Esophagus muscularis mucosa (tissue), 3 donors: ENCODE measurements at regions not wholly inside any gene's neighbourhood (a gene's known extent, or its start where the extent isn't known, plus 50 kb on each side); places are given as distances from the start of the nearest gene placed in this dataset.

ENCODE experiments used
- POLR2AphosphoS5 ChIP-seq, 2 donors: sonication (generic); formaldehyde crosslinking; IDR thresholded peaks; one replicate each; pipeline ENCODE4 v1.6.1; 2017; ENCODE audit warnings: antibody characterized with exemption in 2 of 2
- TF ChIP-seq, protein P1 (sequence below), 3 experiments: fragments of 200-600 bp in 2 of 3; fragments of 450-650 bp in 1 of 3; sonication (generic) in 2 of 3; IDR thresholded peaks; one replicate each; pipeline ENCODE4 v1.5.1; 2017 to 2019; ENCODE audit warnings: antibody characterized with exemption in 3 of 3, mild to moderate bottlenecking in 2 of 3, moderate library complexity in 1 of 3

- TF ChIP-seq POLR2AphosphoS5 (IDR thresholded peaks at IDR 0.05): no peak
- TF ChIP-seq, protein P1, sequence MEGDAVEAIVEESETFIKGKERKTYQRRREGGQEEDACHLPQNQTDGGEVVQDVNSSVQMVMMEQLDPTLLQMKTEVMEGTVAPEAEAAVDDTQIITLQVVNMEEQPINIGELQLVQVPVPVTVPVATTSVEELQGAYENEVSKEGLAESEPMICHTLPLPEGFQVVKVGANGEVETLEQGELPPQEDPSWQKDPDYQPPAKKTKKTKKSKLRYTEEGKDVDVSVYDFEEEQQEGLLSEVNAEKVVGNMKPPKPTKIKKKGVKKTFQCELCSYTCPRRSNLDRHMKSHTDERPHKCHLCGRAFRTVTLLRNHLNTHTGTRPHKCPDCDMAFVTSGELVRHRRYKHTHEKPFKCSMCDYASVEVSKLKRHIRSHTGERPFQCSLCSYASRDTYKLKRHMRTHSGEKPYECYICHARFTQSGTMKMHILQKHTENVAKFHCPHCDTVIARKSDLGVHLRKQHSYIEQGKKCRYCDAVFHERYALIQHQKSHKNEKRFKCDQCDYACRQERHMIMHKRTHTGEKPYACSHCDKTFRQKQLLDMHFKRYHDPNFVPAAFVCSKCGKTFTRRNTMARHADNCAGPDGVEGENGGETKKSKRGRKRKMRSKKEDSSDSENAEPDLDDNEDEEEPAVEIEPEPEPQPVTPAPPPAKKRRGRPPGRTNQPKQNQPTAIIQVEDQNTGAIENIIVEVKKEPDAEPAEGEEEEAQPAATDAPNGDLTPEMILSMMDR (IDR thresholded peaks at IDR 0.05): no peak
Observed at GRCh38 chr1:93738926-93739325, 57.3 kb upstream of the BCAR3 start.
